GM20431 (cell line): ENCODE measurements at regions not wholly inside any gene's neighbourhood (a gene's known extent, or its start where the extent isn't known, plus 50 kb on each side); places are given as distances from the start of the nearest gene placed in this dataset.
"Not testable (repeated sequence)": the region's sequence is repeated elsewhere in the genome, so short reads cannot be mapped to it uniquely, and the experiment has no call there.

ENCODE experiments used
- in situ Hi-C: fragments of 300-500 bp; cut with MseI, MboI; formaldehyde crosslinking; loops from one replicate; pipeline ENCODE4 v1.15.0; 2020; ENCODE audit warnings: low sequenced_read_pairs; ENCODE audit not compliant: unreplicated experiment

DNA sequence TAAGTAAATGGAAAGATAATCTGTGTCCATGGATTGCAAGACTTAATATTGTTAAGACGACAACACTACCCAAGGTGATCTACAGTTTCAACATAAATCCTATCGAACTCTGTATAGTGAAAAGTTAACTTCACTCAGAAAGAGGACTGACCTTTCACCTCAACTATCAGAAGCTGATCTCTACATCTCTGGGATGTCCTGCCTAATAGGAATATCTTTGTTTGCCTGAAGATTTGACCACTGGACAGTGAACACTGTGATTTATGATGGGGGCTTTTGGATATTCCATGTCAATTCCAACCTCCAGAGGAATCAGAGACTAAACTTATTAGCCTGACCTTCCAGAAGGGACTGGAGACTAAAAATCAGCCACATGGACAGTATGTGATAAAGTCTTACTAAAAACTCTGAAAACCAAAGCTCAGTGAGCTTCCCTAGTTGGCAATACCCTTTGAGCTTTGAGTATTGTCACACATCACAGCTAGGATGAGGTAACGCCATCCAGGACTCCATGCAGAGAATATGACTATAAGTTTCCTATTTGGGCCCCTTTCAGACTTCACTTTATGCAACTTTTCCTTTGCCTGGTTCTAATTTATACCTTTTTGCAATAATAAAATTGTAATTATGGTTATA lies 164.9 kb upstream of the SETMAR start:
- in situ Hi-C loops: no loop called here

DNA sequence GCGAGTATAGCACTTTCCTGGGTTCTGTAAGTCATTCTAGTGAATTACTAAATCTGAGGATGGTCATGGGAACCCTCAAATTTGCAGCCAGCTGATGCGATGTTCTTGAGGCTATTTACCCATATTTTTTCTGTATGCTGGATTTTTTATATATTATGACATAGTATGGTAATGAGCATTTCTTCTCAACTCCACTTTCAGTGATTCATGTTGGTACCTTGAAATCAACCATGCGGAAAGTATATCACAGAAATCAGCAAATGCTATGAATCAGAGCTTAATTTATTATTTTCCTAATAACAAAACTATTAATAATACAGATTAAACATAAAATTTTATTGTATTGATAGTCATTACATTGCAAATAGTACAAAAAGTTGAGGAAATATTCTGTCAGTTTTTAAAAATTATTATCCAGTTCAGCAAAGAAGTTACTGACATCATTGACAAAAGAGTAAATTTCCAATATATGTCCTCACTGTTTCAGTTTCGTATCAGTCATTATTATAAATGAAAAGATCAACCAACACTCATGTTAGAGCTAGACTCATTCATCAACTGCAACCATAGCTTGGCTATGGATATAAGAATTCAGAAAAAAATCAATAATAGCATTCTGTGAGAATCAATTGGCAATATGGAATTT lies 164.3 kb upstream of the SETMAR start:
- in situ Hi-C loops: no loop called here

DNA sequence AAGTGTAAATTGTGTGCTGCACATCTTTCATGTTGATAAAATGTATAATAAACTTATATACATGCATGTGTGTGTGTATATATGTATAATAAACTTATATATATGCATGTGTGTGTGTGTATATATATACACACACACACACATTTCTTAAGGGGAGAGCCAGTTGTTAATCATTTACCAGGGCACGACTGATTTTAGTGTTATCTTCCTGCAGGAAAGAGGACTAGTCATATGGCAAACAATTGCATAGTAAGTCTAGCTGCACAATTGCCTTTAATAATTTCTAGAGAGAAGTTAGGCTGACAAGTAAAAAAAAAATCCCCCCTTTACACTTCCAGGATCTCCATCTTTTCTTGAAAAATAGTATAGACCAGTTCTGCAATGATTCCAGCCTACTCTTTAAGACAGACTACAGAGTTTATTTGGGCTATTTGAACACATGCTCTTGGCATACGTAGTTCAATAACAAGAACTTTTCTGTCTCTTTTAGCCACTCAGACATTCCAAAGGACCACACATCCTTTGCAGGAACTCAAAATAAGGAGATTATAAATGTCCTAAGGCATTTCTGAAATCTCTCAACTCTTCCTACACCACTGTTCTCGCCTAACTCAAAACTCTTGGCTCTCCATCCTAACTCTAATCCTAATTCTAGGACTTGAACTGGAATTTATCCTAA lies 163.6 kb upstream of the SETMAR start:
- in situ Hi-C loops: no loop called here

GRCh38 chr3:4140921-4141320 lies 162.2 kb upstream of the SETMAR start:
- in situ Hi-C loops: no loop called here

DNA sequence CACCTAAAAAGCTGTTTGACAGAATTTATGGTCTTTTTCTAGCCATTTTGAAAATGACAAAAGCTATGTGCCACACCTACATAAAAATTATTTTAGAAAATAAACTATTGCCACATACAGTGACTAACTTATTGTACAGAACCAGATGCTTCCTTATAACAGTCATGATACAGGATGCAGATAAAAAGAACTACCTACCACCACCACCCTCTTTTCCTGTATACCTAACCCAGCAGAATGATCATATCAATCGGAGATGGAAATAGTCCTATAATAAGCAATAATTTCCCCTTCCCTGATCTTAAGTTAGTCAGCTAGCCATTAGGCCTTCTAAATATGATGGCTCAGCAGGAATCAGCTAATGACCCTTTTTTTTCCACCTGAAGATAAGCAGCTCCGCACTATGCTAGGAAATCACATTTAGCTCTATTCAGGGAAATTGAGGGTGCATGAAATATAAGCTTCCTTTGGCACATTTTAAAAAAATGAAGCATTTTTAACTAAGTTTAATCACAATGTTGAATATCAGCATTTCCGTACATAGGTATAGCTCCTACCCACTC lies 155.5 kb upstream of the SETMAR start:
- in situ Hi-C loops: no loop called here

DNA sequence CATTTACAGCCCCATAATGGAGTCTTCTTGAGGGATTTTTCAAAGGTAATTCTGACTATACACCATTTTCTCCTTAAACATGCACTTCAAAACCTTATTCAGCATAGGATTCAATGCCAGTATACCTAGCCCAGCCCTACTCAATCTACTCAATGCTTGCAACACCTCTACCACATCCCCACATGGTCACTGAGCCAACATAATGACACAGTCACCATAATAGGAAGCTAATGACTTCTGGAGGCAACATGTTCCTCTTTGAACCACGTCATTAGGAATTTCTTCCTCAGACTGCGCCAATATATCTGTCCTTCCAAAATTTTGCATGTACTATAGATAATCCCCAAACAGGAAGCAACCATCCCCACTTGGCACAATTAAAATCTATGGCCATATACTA lies 153.9 kb upstream of the SETMAR start:
- in situ Hi-C loops: no loop called here

- in situ Hi-C loops: no loop called here
Measured at GRCh38 chr3:4150816-4151215, 152.4 kb upstream of the SETMAR start.

- in situ Hi-C loops: no loop called here
Measured at GRCh38 chr3:4151859-4152258, 151.3 kb upstream of the SETMAR start.

DNA sequence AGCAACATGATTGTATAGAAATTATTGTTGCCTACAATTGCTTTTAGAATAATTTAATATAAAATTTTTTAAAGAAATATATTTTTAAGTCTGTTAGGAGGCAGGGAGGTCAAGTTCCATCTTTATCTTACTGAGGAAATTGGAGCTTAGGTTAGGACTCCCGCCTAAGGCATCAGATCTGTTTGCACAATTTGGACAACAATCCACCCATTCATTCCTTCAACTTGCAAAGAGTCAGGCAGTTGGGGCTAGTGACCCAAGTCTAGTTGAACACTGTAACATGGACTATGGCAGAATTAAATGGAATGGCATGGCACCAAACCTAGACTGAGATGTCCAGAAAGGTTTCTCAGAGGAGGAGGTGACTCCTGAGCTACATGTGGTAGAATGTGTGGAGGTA lies 149.4 kb upstream of the SETMAR start:
- in situ Hi-C loops: no loop called here

- in situ Hi-C loops: no loop called here
Measured at GRCh38 chr3:4158329-4158728, 144.8 kb upstream of the SETMAR start.

DNA sequence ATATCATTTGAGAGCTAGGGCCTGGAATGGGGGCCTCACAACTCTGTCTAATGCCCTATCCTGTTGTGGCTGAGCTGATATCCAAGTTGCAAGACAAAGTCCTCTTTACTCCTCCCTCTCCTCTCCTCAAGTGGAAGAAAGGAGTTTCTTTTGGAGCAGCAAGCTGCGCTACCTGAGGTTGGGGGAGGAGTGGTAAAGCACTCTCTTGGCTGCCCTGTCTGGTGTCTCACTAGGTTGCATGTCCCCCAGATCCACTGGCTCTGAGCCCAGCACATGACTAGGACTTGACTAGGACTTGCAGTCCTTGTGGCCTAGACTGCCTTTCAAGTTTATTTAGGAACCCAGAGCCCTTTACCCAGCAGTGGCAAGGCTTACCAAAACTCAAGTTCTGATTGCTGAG lies 141.1 kb upstream of the SETMAR start:
- in situ Hi-C loops: no loop called here

GRCh38 chr3:4163011-4163410 lies 140.2 kb upstream of the SETMAR start:
- in situ Hi-C loops: no loop called here

- in situ Hi-C loops: no loop called here
Measured at GRCh38 chr3:4166540-4166939, 136.6 kb upstream of the SETMAR start.

GRCh38 chr3:4167230-4167629 lies 135.9 kb upstream of the SETMAR start:
- in situ Hi-C loops: not testable (repeated sequence)

DNA sequence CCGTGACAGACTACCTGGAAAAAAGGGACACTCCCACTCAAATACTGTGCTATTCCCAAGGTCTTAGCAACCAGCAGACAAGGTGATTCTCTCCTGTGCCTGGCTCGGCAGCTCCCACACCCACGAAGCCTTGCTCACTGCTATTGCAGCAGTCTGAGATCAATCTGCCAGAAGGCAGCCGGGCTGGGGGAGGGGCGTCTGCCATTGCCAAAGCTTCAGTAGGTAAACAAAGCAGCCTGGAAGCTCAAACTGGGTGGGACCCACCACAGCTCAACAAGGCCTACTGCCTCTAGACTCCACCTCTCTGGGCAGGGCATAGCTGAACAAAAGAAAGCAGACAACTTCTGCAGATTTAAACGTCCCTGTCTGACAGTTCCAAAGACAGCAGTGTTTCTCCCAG lies 128.4 kb upstream of the SETMAR start:
- in situ Hi-C loops: no loop called here

- in situ Hi-C loops: no loop called here
Measured at GRCh38 chr3:4191971-4192370, 111.2 kb upstream of the SETMAR start.

GRCh38 chr3:4195006-4195405 lies 108.2 kb upstream of the SETMAR start:
- in situ Hi-C loops: no loop called here

DNA sequence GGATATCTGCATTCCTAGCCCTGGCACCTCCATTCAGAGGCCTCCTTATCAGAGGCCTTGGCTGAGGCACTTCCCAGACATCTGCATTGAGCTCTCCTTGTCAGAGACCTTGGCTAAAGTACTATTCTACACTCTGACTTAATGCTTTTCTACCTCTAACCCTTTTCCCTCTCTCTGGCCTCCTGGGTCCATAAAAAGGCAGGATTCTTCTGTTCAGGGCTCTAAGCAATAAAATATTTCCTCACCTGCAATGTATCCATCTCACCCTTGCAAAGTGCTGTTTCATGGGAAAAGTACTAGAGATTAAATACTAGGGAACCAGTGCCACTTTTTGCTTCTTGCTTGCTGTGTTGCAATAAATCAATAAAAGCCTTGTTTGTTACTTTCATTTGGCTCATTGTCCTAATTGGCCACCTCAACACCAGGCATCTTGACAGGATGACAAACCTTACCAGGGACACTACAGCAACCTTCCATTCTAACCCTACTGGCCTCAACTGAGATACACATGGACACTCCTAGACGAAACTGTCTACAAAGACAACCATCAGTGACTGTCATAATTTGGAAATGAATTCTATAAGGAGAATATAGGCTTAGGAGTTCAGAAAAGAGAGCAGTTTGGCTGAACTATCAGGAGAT lies 106.5 kb upstream of the SETMAR start:
- in situ Hi-C loops: no loop called here

- in situ Hi-C loops: no loop called here
Measured at GRCh38 chr3:4197670-4198069, 105.5 kb upstream of the SETMAR start.

- in situ Hi-C loops: no loop called here
Measured at GRCh38 chr3:4198491-4198890, 104.7 kb upstream of the SETMAR start.

DNA sequence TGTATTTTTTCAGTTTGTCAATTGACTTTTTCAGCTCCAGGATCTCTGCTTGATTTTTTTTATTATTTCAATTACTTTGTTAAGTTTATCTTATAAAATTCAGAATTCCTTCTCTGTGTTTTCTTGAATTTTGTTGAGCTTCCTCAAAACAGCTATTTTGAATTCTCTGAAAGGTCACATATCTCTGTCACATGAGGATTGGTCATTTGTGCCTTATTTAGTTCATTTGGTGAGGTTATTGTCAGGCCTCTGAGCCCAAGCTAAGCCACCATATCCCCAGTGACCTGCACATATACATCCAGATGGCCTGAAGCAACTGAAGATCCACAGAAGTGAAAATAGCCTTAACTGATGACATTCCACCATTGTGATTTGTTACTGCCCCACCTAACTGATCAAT lies 98.4 kb upstream of the SETMAR start:
- in situ Hi-C loops: not testable (repeated sequence)
